Panc1 (cell line): ENCODE measurements at regions not wholly inside any gene's neighbourhood (a gene's known extent, or its start where the extent isn't known, plus 50 kb on each side); places are given as distances from the start of the nearest gene placed in this dataset.

Experiments used
- ATAC-seq: fragments of 200-7000 bp; cut with Tn5 transposase; 2 replicates; pipeline ENCODE4 v1.9.1; 2020; ENCODE audit warnings: mild to moderate bottlenecking, moderate library complexity
- BruUV-seq: library from RNA; stranded (reverse); fragments of 400-500 nt; replicated peaks from 2 replicates; lab custom pipeline; 2021; lab: Mats Ljungman, UMichigan
- CTCF ChIA-PET: fragments of 300-600 bp; sonication (Branson Sonifier 250); formaldehyde crosslinking; loops from one replicate; lab custom pipeline; 2022; ENCODE audit warnings: antibody characterized with exemption; lab: Charles Lee
- POLR2A ChIA-PET: fragments of 300-600 bp; sonication (Branson Sonifier 250); formaldehyde crosslinking; loops from one replicate; lab custom pipeline; 2022; ENCODE audit warnings: antibody characterized with exemption; lab: Charles Lee
- DNase-seq: peaks from one replicate; pipeline ENCODE4 v3.0.0-alpha.2; 2010; ENCODE audit warnings: low read depth, low spot score
- H3K27ac ChIP-seq: 2 replicates; pipeline ENCODE4 v1.5.1; 2011; ENCODE audit warnings: mild to moderate bottlenecking, low read length, inconsistent platforms
- H3K27me3 ChIP-seq: fragments of 200-500 bp; sonication (Bioruptor generic); 2 replicates; pipeline ENCODE4 v1.6.0; 2014; ENCODE audit warnings: low read length, inconsistent platforms; ENCODE audit not compliant: control insufficient read depth, insufficient read depth
- H3K36me3 ChIP-seq: fragments of 200-500 bp; sonication (Bioruptor generic); 2 replicates; pipeline ENCODE4 v1.5.1; 2014; ENCODE audit warnings: inconsistent platforms, mild to moderate bottlenecking, low read length, moderate library complexity; ENCODE audit not compliant: control insufficient read depth, insufficient read depth
- H3K4me1 ChIP-seq: 2 replicates; pipeline ENCODE4 v1.5.1; 2011; ENCODE audit warnings: inconsistent platforms, mild to moderate bottlenecking, low read length, moderate library complexity; ENCODE audit not compliant: control insufficient read depth, insufficient read depth
- H3K4me3 ChIP-seq, 2 experiments: 2 replicates each; pipeline ENCODE4 v1.5.1; 2011 to 2012; ENCODE audit warnings: low read depth in 2 of 2, low read length in 2 of 2, mild to moderate bottlenecking in 2 of 2, inconsistent platforms in 1 of 2, moderate library complexity in 1 of 2
- H3K9me3 ChIP-seq: fragments of 200-500 bp; sonication (Bioruptor generic); 2 replicates; pipeline ENCODE4 v1.5.1; 2014; ENCODE audit warnings: low read depth, mild to moderate bottlenecking, inconsistent platforms, low read length, moderate library complexity; ENCODE audit not compliant: control insufficient read depth, insufficient read depth
- POLR2AphosphoS5 ChIP-seq: IDR thresholded peaks from 2 replicates; pipeline ENCODE4 v1.6.1; 2012; ENCODE audit warnings: mild to moderate bottlenecking, low read depth, low read length, moderate library complexity
- SIN3A ChIP-seq: IDR thresholded peaks from 2 replicates; pipeline ENCODE4 v1.6.1; 2012; ENCODE audit warnings: low read depth, mild to moderate bottlenecking, low read length, moderate library complexity, borderline replicate concordance; ENCODE audit not compliant: insufficient read depth
- TCF7L2 ChIP-seq: IDR thresholded peaks from 2 replicates; pipeline ENCODE4 v1.6.1; 2011; ENCODE audit warnings: mild to moderate bottlenecking, low read depth, low read length, inconsistent platforms
- in situ Hi-C: cut with HindIII; loops from 2 replicates; pipeline ENCODE4 v1.10.0; 2016; ENCODE audit warnings: low sequenced_read_pairs, low pct_unique_long_range_greater_than_20kb
- intact Hi-C: fragments of 100-400 bp; cut with micrococcal nuclease; formaldehyde crosslinking; loops from one replicate; pipeline ENCODE4 v1.10.0; 2022; ENCODE audit not compliant: unreplicated experiment
- TF ChIP-seq, protein P1 (sequence below): fragments of 450-650 bp; IDR thresholded peaks from 2 replicates; pipeline ENCODE4 v1.5.1; 2017; ENCODE audit warnings: mild to moderate bottlenecking
- TF ChIP-seq, protein P2 (sequence below), 2 experiments: IDR thresholded peaks; 2 replicates each; pipeline ENCODE4 v1.6.1; 2011 to 2012; ENCODE audit warnings: low read depth in 2 of 2, control low read depth in 1 of 2, low read length in 1 of 2, mild to moderate bottlenecking in 1 of 2, moderate library complexity in 1 of 2; ENCODE audit not compliant: insufficient read depth in 1 of 2

DNA sequence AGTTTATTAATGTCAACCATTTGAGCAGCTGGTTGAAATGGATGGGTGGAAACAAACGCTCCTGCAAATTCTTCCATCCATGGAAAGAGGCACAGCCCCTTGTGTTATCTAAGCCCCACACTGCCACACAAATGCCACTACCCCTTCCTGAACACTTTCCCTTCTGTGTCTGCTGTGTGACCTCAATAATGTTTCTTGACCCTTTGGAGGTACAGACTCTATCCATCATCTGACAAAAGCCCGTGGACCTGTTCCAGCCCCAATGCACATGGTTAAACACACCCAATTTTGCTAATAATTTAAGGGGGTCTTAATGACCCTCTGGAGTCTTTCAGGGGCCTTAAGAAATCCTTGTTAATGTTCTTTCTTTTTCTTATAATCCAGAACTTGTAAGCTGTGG, 482.2 kb upstream of the CFAP20DC start:
- POLR2A ChIA-PET = no interaction called here
- TF ChIP-seq, protein P1, sequence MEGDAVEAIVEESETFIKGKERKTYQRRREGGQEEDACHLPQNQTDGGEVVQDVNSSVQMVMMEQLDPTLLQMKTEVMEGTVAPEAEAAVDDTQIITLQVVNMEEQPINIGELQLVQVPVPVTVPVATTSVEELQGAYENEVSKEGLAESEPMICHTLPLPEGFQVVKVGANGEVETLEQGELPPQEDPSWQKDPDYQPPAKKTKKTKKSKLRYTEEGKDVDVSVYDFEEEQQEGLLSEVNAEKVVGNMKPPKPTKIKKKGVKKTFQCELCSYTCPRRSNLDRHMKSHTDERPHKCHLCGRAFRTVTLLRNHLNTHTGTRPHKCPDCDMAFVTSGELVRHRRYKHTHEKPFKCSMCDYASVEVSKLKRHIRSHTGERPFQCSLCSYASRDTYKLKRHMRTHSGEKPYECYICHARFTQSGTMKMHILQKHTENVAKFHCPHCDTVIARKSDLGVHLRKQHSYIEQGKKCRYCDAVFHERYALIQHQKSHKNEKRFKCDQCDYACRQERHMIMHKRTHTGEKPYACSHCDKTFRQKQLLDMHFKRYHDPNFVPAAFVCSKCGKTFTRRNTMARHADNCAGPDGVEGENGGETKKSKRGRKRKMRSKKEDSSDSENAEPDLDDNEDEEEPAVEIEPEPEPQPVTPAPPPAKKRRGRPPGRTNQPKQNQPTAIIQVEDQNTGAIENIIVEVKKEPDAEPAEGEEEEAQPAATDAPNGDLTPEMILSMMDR = no peak
- TF ChIP-seq, protein P2, sequence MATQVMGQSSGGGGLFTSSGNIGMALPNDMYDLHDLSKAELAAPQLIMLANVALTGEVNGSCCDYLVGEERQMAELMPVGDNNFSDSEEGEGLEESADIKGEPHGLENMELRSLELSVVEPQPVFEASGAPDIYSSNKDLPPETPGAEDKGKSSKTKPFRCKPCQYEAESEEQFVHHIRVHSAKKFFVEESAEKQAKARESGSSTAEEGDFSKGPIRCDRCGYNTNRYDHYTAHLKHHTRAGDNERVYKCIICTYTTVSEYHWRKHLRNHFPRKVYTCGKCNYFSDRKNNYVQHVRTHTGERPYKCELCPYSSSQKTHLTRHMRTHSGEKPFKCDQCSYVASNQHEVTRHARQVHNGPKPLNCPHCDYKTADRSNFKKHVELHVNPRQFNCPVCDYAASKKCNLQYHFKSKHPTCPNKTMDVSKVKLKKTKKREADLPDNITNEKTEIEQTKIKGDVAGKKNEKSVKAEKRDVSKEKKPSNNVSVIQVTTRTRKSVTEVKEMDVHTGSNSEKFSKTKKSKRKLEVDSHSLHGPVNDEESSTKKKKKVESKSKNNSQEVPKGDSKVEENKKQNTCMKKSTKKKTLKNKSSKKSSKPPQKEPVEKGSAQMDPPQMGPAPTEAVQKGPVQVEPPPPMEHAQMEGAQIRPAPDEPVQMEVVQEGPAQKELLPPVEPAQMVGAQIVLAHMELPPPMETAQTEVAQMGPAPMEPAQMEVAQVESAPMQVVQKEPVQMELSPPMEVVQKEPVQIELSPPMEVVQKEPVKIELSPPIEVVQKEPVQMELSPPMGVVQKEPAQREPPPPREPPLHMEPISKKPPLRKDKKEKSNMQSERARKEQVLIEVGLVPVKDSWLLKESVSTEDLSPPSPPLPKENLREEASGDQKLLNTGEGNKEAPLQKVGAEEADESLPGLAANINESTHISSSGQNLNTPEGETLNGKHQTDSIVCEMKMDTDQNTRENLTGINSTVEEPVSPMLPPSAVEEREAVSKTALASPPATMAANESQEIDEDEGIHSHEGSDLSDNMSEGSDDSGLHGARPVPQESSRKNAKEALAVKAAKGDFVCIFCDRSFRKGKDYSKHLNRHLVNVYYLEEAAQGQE (IDR thresholded peaks at IDR 0.05; ENCODE audit: insufficient read depth in 1 of 2, low read depth in 2 of 2, low read length in 1 of 2) = no peak
- TF ChIP-seq POLR2AphosphoS5 (no peak), TCF7L2 (no peak), SIN3A (no peak)
- DNase-seq (no peak), ATAC-seq (no peak)
- Histone ChIP-seq H3K4me1 (no peaks in the 10 kb centered on the region), H3K27ac (no peak overlapping the region), H3K4me3 (no peak overlapping the region), H3K36me3 (no peaks in the 10 kb centered on the region), H3K9me3 (no peaks in the 10 kb centered on the region), H3K27me3 (no peaks in the 10 kb centered on the region)
- in situ Hi-C loops (no loop called here), intact Hi-C loops (no loop called here)
- CTCF ChIA-PET = no interaction called here
- BruUV-seq = no TSS peak

DNA sequence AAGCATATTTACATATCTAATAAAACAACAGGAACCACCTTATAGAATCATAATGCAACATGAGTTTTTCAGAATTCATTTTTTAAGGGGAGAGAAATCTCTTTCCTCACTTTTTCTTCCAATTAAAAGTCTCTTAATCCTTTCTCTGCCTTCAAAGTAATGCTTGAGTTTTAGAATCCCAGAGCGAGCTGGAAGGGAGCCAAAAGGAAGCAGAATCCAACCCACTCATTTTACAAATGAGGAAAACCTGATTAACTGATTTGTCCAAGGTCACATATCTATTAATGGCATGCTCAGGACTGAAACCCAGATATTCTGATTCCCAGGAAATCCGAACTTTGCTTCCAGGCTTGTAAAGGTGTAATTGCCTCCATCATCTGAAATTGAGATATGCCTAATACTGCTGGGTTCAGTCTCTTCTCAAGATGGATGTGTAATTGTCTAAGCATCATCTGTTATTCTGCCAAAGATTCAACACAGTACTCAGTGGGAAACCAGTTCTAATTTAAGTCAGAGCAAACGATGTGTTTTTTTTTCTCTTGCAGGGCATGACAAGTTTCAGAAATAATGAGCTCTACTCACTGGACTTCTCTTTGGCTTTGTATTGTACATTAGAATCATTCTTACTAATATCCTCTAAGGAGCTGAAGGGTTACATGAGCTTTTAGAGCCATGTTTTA, 481.4 kb upstream of the CFAP20DC start:
- H3K4me1 ChIP-seq = no peaks in the 10 kb centered on the region
- ChIA-PET CTCF (no interaction called here), POLR2A (no interaction called here)
- H3K27me3 ChIP-seq = no peaks in the 10 kb centered on the region
- TF ChIP-seq, protein P2 (IDR thresholded peaks at IDR 0.05; ENCODE audit: insufficient read depth in 1 of 2, low read depth in 2 of 2, low read length in 1 of 2) = no peak
- TF ChIP-seq, protein P1 = no peak
- BruUV-seq = no TSS peak
- no peak overlapping the region for H3K27ac ChIP-seq
- DNase-seq = no peak
- no peaks in the 10 kb centered on the region for H3K36me3 ChIP-seq
- no peak for ATAC-seq
- in situ Hi-C loops (no loop called here), intact Hi-C loops (no loop called here)
- H3K4me3 ChIP-seq = no peak overlapping the region
- no peaks in the 10 kb centered on the region for H3K9me3 ChIP-seq
